Suprapubic skin (tissue), 4 donors: ENCODE measurements at regions not wholly inside any gene's neighbourhood (a gene's known extent, or its start where the extent isn't known, plus 50 kb on each side); places are given as distances from the start of the nearest gene placed in this dataset.

ENCODE experiments used
- CTCF ChIP-seq, 2 donors: fragments of 200-600 bp in 1 of 2; fragments of 450-650 bp in 1 of 2; sonication (generic) in 1 of 2; IDR thresholded peaks; one replicate each; pipeline ENCODE4 v1.5.1; 2016 to 2019; ENCODE audit warnings: antibody characterized with exemption in 2 of 2, mild to moderate bottlenecking in 1 of 2, moderate library complexity in 1 of 2
- POLR2A ChIP-seq, 2 donors: fragments of 450-650 bp; IDR thresholded peaks; one replicate each; pipeline ENCODE4 v1.6.1; 2017; ENCODE audit warnings: antibody characterized with exemption in 2 of 2, mild to moderate bottlenecking in 2 of 2, moderate library complexity in 2 of 2
- POLR2AphosphoS5 ChIP-seq, 3 donors: sonication (generic); formaldehyde crosslinking; IDR thresholded peaks; one replicate each; pipeline ENCODE4 v1.6.1; 2017; ENCODE audit warnings: antibody characterized with exemption in 3 of 3

- no peak for TF ChIP-seq POLR2A (IDR thresholded peaks at IDR 0.05)
- no peak for TF ChIP-seq CTCF (IDR thresholded peaks at IDR 0.05)
- no peak for TF ChIP-seq POLR2AphosphoS5 (IDR thresholded peaks at IDR 0.05)
These were observed 991.4 kb downstream of the CCSER2 start for GRCh38 chr10:85319826-85320225.
